ENCODE measurements at regions not wholly inside any gene's neighbourhood (a gene's known extent, or its start where the extent isn't known, plus 50 kb on each side); places are given as distances from the start of the nearest gene placed in this dataset.

DNA sequence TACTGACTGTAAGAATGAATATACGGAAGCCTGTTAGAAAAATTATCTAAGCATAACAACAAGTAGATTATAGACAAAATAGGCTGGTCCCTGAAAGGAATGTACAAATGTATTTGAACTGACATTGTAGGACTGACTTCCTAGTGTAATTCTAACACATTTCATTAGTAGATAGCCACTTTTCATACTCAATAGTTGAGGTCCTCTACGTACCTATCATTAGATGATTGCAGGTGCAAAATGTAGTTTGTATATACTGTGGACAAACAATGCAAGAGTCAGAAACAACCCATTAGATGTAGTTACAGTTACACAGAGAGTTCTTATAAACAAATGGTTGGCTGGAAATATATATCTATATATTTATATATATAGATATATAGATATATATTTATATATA, 402.3 kb upstream of the SLITRK6 start:
- Mint-ChIP-seq H3K4me1 (ENCODE audit: low read depth in 2 of 2) (no peaks in the 10 kb centered on the region), H3K4me3 (no peak overlapping the region), H3K9me3 (peaks cover under 1% of the 10 kb centered on the region), H3K27me3 (no peaks in the 10 kb centered on the region), H3K36me3 (no peaks in the 10 kb centered on the region), H3K27ac (no peak overlapping the region)
- no peak for DNase-seq (ENCODE audit: low spot score)
- no peak for ATAC-seq

GRCh38 chr13:86193281-86193680, 394.1 kb upstream of the SLITRK6 start:
- Mint-ChIP-seq H3K4me3 (no peak overlapping the region), H3K27me3 (no peaks in the 10 kb centered on the region), H3K9me3 (peaks cover 11% of the 10 kb centered on the region), H3K27ac (no peak overlapping the region), H3K36me3 (no peaks in the 10 kb centered on the region), H3K4me1 (ENCODE audit: low read depth in 2 of 2) (no peaks in the 10 kb centered on the region)
- DNase-seq (ENCODE audit: low spot score) (no peak), ATAC-seq (no peak)

DNA sequence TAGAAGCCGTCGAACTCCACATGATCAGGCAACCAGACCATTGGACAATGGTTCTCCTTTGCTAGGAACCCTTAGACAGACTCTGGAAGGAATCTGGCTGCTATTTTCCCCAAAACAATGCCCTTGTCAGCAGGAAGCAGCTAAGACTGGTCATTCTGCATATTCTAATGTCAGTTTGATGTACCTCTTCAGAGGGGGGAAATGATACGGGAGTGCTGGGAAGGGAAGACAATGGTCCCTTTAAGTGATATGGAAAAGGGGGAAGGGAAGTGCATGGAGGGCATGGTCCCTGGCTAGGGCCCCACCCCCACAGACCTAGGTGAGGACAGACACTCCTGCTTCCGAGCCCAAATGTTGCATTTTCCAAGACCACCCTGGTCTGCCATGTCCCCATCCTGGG, 389.0 kb upstream of the SLITRK6 start:
- no peaks in the 10 kb centered on the region for H3K27me3 Mint-ChIP-seq
- H3K4me3 Mint-ChIP-seq, result no peak overlapping the region
- H3K9me3 Mint-ChIP-seq, result peaks cover 21% of the 10 kb centered on the region
- ATAC-seq, result no peak
- no peaks in the 10 kb centered on the region for H3K36me3 Mint-ChIP-seq
- no peak overlapping the region for H3K27ac Mint-ChIP-seq
- no peaks in the 10 kb centered on the region for H3K4me1 Mint-ChIP-seq (ENCODE audit: low read depth in 2 of 2)
- DNase-seq (ENCODE audit: low spot score), result no peak

GRCh38 chr13:86185636-86186035, 386.4 kb upstream of the SLITRK6 start:
- Mint-ChIP-seq H3K36me3 (no peaks in the 10 kb centered on the region), H3K27ac (no peak overlapping the region), H3K27me3 (no peaks in the 10 kb centered on the region), H3K9me3 (peaks cover 21% of the 10 kb centered on the region), H3K4me3 (no peak overlapping the region), H3K4me1 (ENCODE audit: low read depth in 2 of 2) (no peaks in the 10 kb centered on the region)
- DNase-seq (ENCODE audit: low spot score) (no peak), ATAC-seq (no peak)

DNA sequence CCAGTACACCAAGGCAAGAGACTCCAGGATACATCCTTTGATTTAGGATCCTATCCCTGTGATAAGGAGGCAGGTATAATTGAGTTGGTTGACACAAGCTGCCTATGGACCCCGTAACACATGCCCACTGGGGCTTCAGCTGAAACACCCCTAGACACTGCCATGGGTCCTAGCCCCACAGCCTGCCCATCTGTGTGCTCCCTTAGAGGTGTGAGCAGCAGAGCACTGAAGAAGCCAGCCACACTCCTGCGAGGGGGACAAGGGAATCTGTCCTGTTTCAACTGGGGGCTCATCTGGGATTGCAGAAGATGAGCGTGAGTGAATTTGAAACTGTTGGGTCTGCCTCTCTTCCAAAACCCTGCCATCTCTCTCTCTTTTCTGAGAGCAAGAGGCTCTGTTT, 385.9 kb upstream of the SLITRK6 start:
- DNase-seq (ENCODE audit: low spot score), result no peak
- Mint-ChIP-seq H3K27ac (no peak overlapping the region), H3K27me3 (no peaks in the 10 kb centered on the region), H3K4me3 (no peak overlapping the region), H3K36me3 (no peaks in the 10 kb centered on the region), H3K9me3 (peaks cover 19% of the 10 kb centered on the region), H3K4me1 (ENCODE audit: low read depth in 2 of 2) (no peaks in the 10 kb centered on the region)
- no peak for ATAC-seq

DNA sequence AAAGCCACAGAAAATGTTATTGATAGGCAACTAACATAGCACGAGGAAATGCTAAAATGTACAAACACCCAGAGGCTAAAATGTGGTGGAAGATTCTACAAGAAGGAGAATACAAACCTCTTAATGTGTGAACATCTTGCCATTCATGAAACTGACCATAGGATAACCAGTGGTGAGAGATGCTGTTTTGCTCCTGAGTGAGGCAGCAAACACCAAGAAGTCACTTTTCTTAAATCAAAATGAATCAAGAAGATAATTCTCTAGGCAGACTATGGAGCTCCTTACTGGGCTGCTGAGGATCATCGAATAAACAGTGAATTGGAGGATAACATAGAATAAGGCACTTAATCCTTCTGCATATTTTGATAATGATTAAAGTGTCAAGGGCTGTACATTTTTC, 375.4 kb upstream of the SLITRK6 start:
- Mint-ChIP-seq H3K9me3 (peaks cover 15% of the 10 kb centered on the region), H3K4me3 (no peak overlapping the region), H3K4me1 (ENCODE audit: low read depth in 2 of 2) (no peaks in the 10 kb centered on the region), H3K27ac (no peak overlapping the region), H3K27me3 (no peaks in the 10 kb centered on the region), H3K36me3 (no peaks in the 10 kb centered on the region)
- DNase-seq (ENCODE audit: low spot score), result no peak
- ATAC-seq, result no peak

DNA sequence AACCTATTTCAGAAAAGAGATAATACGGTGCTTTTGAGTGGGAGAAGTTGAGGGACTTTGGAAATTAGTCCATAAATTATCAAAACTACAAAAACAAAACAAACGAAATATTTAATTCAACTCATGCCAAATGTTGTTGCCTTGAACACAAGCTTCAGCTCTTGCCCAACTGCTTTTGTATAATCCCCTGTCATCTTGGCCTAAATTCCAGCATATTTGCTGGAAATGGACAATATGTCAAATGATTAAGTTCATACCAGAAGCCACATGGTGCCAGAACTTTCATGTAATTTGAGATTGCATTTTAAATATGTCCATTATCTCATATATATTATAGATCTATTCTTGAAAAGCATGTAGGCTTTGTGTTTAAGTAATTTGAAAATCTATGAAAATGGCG, 373.7 kb upstream of the SLITRK6 start:
- H3K4me3 Mint-ChIP-seq, result no peak overlapping the region
- no peaks in the 10 kb centered on the region for H3K36me3 Mint-ChIP-seq
- H3K27ac Mint-ChIP-seq, result no peak overlapping the region
- H3K27me3 Mint-ChIP-seq, result no peaks in the 10 kb centered on the region
- H3K9me3 Mint-ChIP-seq, result peaks cover 15% of the 10 kb centered on the region
- DNase-seq (ENCODE audit: low spot score), result no peak
- ATAC-seq, result no peak
- no peaks in the 10 kb centered on the region for H3K4me1 Mint-ChIP-seq (ENCODE audit: low read depth in 2 of 2)

GRCh38 chr13:86161257-86161656, 362.0 kb upstream of the SLITRK6 start:
- Mint-ChIP-seq H3K4me1 (ENCODE audit: low read depth in 2 of 2) (no peaks in the 10 kb centered on the region), H3K36me3 (no peaks in the 10 kb centered on the region), H3K9me3 (peaks cover 6% of the 10 kb centered on the region), H3K27me3 (no peaks in the 10 kb centered on the region), H3K27ac (no peak overlapping the region), H3K4me3 (no peak overlapping the region)
- no peak for DNase-seq (ENCODE audit: low spot score)
- no peak for ATAC-seq

DNA sequence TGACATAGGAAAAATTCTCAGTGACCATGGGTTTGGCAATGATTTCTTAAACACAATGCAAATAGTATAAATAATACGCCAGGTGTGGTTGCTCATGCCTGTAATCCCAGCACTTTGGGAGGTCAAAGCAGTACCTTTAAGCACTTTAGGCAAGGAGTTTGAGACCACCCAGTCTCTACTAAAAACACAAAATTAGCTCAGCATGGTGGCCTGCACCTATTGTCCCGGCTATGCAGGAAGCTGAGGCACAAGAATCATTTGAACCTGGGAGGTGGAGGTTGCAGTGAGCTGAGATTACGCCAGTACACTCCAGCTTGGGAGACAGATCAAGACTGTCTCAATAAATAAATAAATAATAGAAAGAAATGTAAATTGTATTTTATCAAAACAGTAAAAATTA, 356.5 kb upstream of the SLITRK6 start:
- DNase-seq (ENCODE audit: low spot score) (no peak), ATAC-seq (no peak)
- Mint-ChIP-seq H3K27me3 (no peaks in the 10 kb centered on the region), H3K9me3 (peaks cover 6% of the 10 kb centered on the region), H3K4me3 (no peak overlapping the region), H3K4me1 (ENCODE audit: low read depth in 2 of 2) (no peaks in the 10 kb centered on the region), H3K27ac (no peak overlapping the region), H3K36me3 (no peaks in the 10 kb centered on the region)

DNA sequence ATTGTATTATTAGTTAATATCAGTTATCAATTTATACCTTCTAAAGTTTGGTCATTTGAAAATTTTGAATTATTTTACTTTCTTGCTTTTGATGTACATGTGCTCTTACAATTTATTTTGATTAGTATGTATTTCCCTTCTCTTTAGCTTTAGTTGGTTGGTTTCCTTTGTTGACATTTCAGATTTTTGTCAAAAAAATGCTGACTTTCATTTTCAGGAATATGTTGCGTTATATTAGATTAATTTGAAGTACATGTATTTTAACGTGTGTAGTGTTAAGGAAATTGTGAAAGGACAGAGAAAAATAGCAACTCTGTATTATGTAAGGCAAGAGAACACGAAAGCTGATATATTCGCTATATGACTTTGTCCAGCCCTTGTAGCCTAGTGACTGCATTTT, 342.9 kb upstream of the SLITRK6 start:
- peaks cover 14% of the 10 kb centered on the region for H3K9me3 Mint-ChIP-seq
- H3K4me3 Mint-ChIP-seq, result no peak overlapping the region
- no peaks in the 10 kb centered on the region for H3K36me3 Mint-ChIP-seq
- H3K27ac Mint-ChIP-seq, result no peak overlapping the region
- ATAC-seq, result no peak
- no peak for DNase-seq (ENCODE audit: low spot score)
- H3K27me3 Mint-ChIP-seq, result no peaks in the 10 kb centered on the region
- no peaks in the 10 kb centered on the region for H3K4me1 Mint-ChIP-seq (ENCODE audit: low read depth in 2 of 2)

DNA sequence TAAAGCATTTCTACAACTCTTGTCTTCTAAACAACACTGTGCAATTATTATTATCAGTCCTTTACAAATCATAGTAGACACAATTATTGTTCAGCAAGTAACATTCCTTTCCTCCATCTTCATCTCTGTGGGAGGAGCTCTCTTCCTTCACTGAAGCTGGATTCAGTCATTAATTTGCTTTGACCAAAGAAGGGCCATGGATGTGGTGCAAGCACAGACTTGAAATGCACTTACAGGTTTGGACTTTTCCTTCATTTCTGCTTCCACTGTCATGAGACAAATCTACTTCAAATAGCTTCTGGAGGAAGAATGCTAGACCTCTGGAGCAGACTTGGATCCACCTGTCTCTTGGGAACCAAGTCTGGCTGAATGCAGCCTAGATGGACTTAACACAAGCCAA, 336.6 kb upstream of the SLITRK6 start:
- H3K4me3 Mint-ChIP-seq, result no peak overlapping the region

DNA sequence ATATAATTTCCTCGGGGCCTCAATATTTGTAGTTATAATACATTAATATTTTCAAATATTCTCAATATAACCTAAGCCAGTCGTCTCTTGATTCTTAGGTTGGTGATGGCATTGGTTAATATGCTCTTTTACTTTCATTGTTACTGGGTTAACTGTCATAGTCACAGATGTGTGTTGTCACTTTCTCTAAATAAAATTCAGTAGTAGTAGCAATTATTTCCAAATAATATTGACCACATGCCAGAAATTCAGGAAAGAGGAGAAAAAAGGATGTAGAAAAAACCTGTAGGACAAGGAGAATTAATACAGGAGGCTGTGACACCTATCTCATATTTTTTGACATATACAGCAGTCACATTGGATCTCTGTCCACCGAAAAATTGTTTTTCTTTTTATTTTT, 322.7 kb upstream of the SLITRK6 start:
- no peaks in the 10 kb centered on the region for H3K4me1 Mint-ChIP-seq (ENCODE audit: low read depth in 2 of 2)
- H3K27ac Mint-ChIP-seq, result no peak overlapping the region
- no peak overlapping the region for H3K4me3 Mint-ChIP-seq
- H3K36me3 Mint-ChIP-seq, result no peaks in the 10 kb centered on the region
- H3K27me3 Mint-ChIP-seq, result no peaks in the 10 kb centered on the region
- no peak for DNase-seq (ENCODE audit: low spot score)
- ATAC-seq, result no peak
- H3K9me3 Mint-ChIP-seq, result peaks cover 10% of the 10 kb centered on the region

More for the DNA sequence above, 336.6 kb upstream of the SLITRK6 start:
- H3K27ac Mint-ChIP-seq, result no peak overlapping the region
- ATAC-seq (no peak), DNase-seq (ENCODE audit: low spot score) (no peak)
- no peaks in the 10 kb centered on the region for H3K27me3 Mint-ChIP-seq
- H3K36me3 Mint-ChIP-seq, result no peaks in the 10 kb centered on the region
- H3K4me1 Mint-ChIP-seq (ENCODE audit: low read depth in 2 of 2), result no peaks in the 10 kb centered on the region
- peaks cover 3% of the 10 kb centered on the region for H3K9me3 Mint-ChIP-seq

DNA sequence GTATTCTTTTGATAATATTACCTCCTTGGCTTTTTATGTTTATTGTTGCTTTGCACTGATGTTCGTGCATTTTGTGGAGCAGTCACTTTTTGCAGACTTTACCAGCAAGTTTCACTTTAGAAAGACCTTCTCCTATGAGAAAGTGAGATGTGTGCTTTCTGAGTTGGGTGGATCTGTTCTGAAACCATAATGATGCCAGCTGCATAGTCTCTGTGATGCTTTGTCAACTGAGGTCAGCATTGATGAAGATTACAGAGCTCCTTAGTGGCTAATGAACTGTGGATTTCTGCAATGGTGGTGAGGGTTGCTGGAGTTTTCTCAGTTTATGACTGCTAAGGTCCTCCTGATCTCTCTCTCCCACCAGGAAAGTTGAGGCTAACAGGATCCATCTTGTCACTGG, 309.9 kb upstream of the SLITRK6 start:
- Mint-ChIP-seq H3K27ac (no peak overlapping the region), H3K4me1 (ENCODE audit: low read depth in 2 of 2) (no peaks in the 10 kb centered on the region)

GRCh38 chr13:86108334-86108733, 309.1 kb upstream of the SLITRK6 start:
- Mint-ChIP-seq H3K4me3 (no peak overlapping the region), H3K36me3 (peaks cover 20% of the 10 kb centered on the region), H3K27ac (no peak overlapping the region), H3K27me3 (no peaks in the 10 kb centered on the region), H3K4me1 (ENCODE audit: low read depth in 2 of 2) (no peaks in the 10 kb centered on the region), H3K9me3 (peaks cover 18% of the 10 kb centered on the region)
- DNase-seq (ENCODE audit: low spot score) (no peak), ATAC-seq (no peak)

More for the DNA sequence above, 309.9 kb upstream of the SLITRK6 start:
- Mint-ChIP-seq H3K4me3 (no peak overlapping the region), H3K36me3 (peaks cover 20% of the 10 kb centered on the region), H3K27me3 (no peaks in the 10 kb centered on the region), H3K9me3 (peaks cover 17% of the 10 kb centered on the region)
- no peak for ATAC-seq
- no peak for DNase-seq (ENCODE audit: low spot score)

GRCh38 chr13:86098511-86098910, 299.3 kb upstream of the SLITRK6 start:
- H3K27me3 Mint-ChIP-seq, result no peaks in the 10 kb centered on the region
- DNase-seq (ENCODE audit: low spot score), result no peak
- no peak overlapping the region for H3K27ac Mint-ChIP-seq
- no peak for ATAC-seq
- H3K36me3 Mint-ChIP-seq, result no peaks in the 10 kb centered on the region
- H3K4me1 Mint-ChIP-seq (ENCODE audit: low read depth in 2 of 2), result no peaks in the 10 kb centered on the region
- peaks cover 19% of the 10 kb centered on the region for H3K9me3 Mint-ChIP-seq
- no peak overlapping the region for H3K4me3 Mint-ChIP-seq
